ENCODE measurements at regions not wholly inside any gene's neighbourhood (a gene's known extent, or its start where the extent isn't known, plus 50 kb on each side); places are given as distances from the start of the nearest gene placed in this dataset.

DNA sequence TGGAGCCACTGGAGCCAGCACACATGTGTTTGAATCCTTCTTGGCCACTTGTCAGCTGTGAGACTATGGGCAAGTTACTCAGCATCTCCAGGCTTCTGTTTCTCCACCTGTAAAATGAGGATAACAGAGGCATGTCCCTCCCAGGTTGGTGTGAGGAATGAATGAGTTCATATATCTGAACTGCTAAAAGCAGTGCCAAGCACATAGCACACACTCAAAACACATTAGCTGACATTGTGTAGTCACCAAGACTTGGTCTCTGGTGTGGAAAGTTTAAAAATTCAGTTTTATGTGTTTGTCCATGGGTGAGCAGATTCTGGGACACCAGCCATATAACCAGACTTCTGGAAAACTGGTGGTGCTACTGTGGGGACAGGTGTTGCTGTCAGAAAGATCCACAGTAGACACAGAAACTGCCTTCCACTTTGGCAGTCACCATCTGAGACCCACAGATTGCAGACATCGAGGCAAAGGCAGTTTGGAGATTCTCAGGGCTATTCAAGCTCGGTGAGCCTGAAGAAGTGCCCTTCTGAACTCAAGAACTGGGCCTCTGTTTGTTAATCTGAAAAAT, 115.8 kb downstream of the MRPL14 start:
- BruUV-seq (replicated peaks): no TSS peak
- CTCF ChIA-PET: no interaction called here
- POLR2A ChIA-PET: no interaction called here
- peak; percentile 10 for ATAC-seq
- no peak for TF ChIP-seq POLR2AphosphoS5 (IDR thresholded peaks at IDR 0.05; ENCODE audit: low read depth, low read length)
- TF ChIP-seq TCF7L2 (IDR thresholded peaks at IDR 0.05; ENCODE audit: low read depth, low read length): no peak
- no peak for TF ChIP-seq SIN3A (IDR thresholded peaks at IDR 0.05; ENCODE audit: borderline replicate concordance, insufficient read depth, low read depth, low read length)
- TF ChIP-seq, protein P1, sequence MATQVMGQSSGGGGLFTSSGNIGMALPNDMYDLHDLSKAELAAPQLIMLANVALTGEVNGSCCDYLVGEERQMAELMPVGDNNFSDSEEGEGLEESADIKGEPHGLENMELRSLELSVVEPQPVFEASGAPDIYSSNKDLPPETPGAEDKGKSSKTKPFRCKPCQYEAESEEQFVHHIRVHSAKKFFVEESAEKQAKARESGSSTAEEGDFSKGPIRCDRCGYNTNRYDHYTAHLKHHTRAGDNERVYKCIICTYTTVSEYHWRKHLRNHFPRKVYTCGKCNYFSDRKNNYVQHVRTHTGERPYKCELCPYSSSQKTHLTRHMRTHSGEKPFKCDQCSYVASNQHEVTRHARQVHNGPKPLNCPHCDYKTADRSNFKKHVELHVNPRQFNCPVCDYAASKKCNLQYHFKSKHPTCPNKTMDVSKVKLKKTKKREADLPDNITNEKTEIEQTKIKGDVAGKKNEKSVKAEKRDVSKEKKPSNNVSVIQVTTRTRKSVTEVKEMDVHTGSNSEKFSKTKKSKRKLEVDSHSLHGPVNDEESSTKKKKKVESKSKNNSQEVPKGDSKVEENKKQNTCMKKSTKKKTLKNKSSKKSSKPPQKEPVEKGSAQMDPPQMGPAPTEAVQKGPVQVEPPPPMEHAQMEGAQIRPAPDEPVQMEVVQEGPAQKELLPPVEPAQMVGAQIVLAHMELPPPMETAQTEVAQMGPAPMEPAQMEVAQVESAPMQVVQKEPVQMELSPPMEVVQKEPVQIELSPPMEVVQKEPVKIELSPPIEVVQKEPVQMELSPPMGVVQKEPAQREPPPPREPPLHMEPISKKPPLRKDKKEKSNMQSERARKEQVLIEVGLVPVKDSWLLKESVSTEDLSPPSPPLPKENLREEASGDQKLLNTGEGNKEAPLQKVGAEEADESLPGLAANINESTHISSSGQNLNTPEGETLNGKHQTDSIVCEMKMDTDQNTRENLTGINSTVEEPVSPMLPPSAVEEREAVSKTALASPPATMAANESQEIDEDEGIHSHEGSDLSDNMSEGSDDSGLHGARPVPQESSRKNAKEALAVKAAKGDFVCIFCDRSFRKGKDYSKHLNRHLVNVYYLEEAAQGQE (IDR thresholded peaks at IDR 0.05; ENCODE audit: insufficient read depth in 1 of 2, low read depth in 2 of 2, low read length in 1 of 2): no peak
- TF ChIP-seq, protein P2, sequence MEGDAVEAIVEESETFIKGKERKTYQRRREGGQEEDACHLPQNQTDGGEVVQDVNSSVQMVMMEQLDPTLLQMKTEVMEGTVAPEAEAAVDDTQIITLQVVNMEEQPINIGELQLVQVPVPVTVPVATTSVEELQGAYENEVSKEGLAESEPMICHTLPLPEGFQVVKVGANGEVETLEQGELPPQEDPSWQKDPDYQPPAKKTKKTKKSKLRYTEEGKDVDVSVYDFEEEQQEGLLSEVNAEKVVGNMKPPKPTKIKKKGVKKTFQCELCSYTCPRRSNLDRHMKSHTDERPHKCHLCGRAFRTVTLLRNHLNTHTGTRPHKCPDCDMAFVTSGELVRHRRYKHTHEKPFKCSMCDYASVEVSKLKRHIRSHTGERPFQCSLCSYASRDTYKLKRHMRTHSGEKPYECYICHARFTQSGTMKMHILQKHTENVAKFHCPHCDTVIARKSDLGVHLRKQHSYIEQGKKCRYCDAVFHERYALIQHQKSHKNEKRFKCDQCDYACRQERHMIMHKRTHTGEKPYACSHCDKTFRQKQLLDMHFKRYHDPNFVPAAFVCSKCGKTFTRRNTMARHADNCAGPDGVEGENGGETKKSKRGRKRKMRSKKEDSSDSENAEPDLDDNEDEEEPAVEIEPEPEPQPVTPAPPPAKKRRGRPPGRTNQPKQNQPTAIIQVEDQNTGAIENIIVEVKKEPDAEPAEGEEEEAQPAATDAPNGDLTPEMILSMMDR (IDR thresholded peaks at IDR 0.05): no peak
- intact Hi-C loops (cut with micrococcal nuclease; ENCODE audit: unreplicated experiment) (loop anchor here (1.0 kb wide), 1 partner anchor 63 kb away; no protein-coding TSS in a partner anchor), in situ Hi-C loops (cut with HindIII; ENCODE audit: low pct_unique_long_range_greater_than_20kb, low sequenced_read_pairs) (no loop called here)
- H3K9me3 ChIP-seq (ENCODE audit: control insufficient read depth, insufficient read depth, low read depth, low read length): peaks cover 3% of the 10 kb centered on the region; the same call in 1 of the 2 replicates
- H3K4me1 ChIP-seq (ENCODE audit: control insufficient read depth, insufficient read depth, low read length): peaks cover 22% of the 10 kb centered on the region
- no peak for DNase-seq (ENCODE audit: low read depth, low spot score)
- H3K27ac ChIP-seq (ENCODE audit: low read length): peak overlapping the region; percentile 51
- no peak overlapping the region for H3K4me3 ChIP-seq (ENCODE audit: low read depth in 2 of 2, low read length in 2 of 2)
- H3K36me3 ChIP-seq (ENCODE audit: control insufficient read depth, insufficient read depth, low read length): no peaks in the 10 kb centered on the region
- no peaks in the 10 kb centered on the region for H3K27me3 ChIP-seq (ENCODE audit: control insufficient read depth, insufficient read depth, low read length)

- intact Hi-C loops (cut with micrococcal nuclease; ENCODE audit: unreplicated experiment): loop anchor here (1.0 kb wide), 1 partner anchor 64 kb away; no protein-coding TSS in a partner anchor
- Histone ChIP-seq H3K4me1 (ENCODE audit: control insufficient read depth, insufficient read depth, low read length) (peaks cover 22% of the 10 kb centered on the region), H3K27ac (ENCODE audit: low read length) (peak overlapping the region; percentile 51), H3K27me3 (ENCODE audit: control insufficient read depth, insufficient read depth, low read length) (no peaks in the 10 kb centered on the region), H3K4me3 (ENCODE audit: low read depth in 2 of 2, low read length in 2 of 2) (no peak overlapping the region), H3K9me3 (ENCODE audit: control insufficient read depth, insufficient read depth, low read depth, low read length) (peaks cover 3% of the 10 kb centered on the region; the same call in 1 of the 2 replicates), H3K36me3 (ENCODE audit: control insufficient read depth, insufficient read depth, low read length) (no peaks in the 10 kb centered on the region)
- DNase-seq (ENCODE audit: low read depth, low spot score): peak; percentile 80
- peak; percentile 93 for ATAC-seq
- no peak for TF ChIP-seq SIN3A (IDR thresholded peaks at IDR 0.05; ENCODE audit: borderline replicate concordance, insufficient read depth, low read depth, low read length)
- TF ChIP-seq, protein P2 (IDR thresholded peaks at IDR 0.05): no peak
- TF ChIP-seq POLR2AphosphoS5 (IDR thresholded peaks at IDR 0.05; ENCODE audit: low read depth, low read length): peak; percentile 53; the same call in 1 of the 2 replicates
- TF ChIP-seq TCF7L2 (IDR thresholded peaks at IDR 0.05; ENCODE audit: low read depth, low read length): no peak
- TF ChIP-seq, protein P1 (IDR thresholded peaks at IDR 0.05; ENCODE audit: insufficient read depth in 1 of 2, low read depth in 2 of 2, low read length in 1 of 2): no peak
- ChIA-PET POLR2A (no interaction called here), CTCF (no interaction called here)
- BruUV-seq (replicated peaks): no TSS peak
- in situ Hi-C loops (cut with HindIII; ENCODE audit: low pct_unique_long_range_greater_than_20kb, low sequenced_read_pairs): no loop called here
These were observed 116.6 kb downstream of the MRPL14 start for GRCh38 chr6:44010411-44011349.

All from Panc1 (cell line).